DMS153 treated with DMSO at 0.1 percent for 48 hours (cell line): ENCODE measurements at regions not wholly inside any gene's neighbourhood (a gene's known extent, or its start where the extent isn't known, plus 50 kb on each side); places are given as distances from the start of the nearest gene placed in this dataset.
"Not testable (repeated sequence)": the region's sequence is repeated elsewhere in the genome, so short reads cannot be mapped to it uniquely, and the experiment has no call there.

ENCODE experiments used
- DNase-seq: peaks from one replicate; lab custom pipeline; 2025; ENCODE audit not compliant: unreplicated experiment; lab: John Stamatoyannopoulos, UW

DNA sequence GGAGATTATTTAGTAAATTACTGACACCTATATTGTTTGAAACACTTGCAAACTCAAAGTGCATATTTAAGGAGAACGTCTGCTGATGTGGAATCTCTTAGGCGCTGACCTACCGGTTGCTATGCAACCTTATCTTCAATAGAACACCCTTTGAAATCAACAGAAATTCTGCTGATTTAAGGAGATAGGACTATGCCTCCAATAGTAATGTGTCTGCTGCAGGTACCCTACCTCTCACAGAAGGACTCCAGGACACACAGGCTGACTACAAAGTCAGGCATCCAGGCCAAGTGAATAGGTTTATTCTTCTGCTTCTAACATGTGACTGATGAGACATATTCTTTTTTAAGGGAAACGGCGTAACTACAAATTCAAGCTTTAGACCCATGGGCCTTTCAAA is 311.7 kb downstream of the CBLN4 start:
- DNase-seq = no peak

GRCh38 chr20:55685841-55686240 is 319.5 kb downstream of the CBLN4 start:
- DNase-seq = no peak

DNA sequence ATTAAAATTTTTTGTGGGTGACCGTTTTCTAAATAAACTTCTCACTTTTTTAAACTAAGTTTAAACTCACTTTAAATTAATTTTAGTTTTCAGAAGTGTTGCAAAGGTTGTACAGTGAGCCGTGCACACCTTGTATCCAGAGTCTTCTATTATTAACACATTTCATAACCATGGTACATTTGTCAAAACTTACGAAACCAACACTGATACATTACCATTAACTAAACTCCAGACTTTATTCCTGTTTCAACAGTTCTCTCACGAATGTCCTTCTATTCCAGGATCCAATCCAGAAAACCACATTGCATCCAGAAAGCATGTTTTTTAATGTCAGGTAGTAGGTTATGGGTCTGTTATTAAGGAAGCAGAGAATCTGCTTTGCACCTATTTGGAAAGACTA is 319.9 kb downstream of the CBLN4 start:
- DNase-seq = no peak

- no peak for DNase-seq
Observed at GRCh38 chr20:55684578-55684977, 320.7 kb downstream of the CBLN4 start.

GRCh38 chr20:55678970-55679667 is 326.2 kb downstream of the CBLN4 start:
- DNase-seq = no peak

GRCh38 chr20:55678126-55678525 is 327.2 kb downstream of the CBLN4 start:
- DNase-seq = no peak

GRCh38 chr20:55677011-55677410 is 328.3 kb downstream of the CBLN4 start:
- no peak for DNase-seq

DNA sequence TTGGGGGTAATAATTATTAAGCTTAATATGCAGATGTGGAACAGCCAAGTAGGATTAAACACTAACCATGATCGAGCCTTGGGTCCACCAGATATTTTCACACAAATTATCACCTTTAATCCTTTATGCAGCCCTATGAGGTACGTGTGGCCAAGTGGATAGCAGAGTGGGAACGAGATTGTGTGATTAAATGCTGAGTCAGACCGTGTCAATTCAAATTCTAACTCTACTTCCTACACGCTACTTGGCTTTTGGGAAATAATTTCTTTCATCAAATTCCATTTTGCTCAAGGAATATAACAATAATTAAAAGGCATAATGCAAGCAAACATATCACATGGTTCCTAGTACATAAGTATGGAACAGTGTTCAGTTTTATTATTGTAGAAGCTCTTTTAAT is 329.2 kb downstream of the CBLN4 start:
- no peak for DNase-seq

- DNase-seq = no peak
Observed at GRCh38 chr20:55668631-55669030, 336.7 kb downstream of the CBLN4 start.

DNA sequence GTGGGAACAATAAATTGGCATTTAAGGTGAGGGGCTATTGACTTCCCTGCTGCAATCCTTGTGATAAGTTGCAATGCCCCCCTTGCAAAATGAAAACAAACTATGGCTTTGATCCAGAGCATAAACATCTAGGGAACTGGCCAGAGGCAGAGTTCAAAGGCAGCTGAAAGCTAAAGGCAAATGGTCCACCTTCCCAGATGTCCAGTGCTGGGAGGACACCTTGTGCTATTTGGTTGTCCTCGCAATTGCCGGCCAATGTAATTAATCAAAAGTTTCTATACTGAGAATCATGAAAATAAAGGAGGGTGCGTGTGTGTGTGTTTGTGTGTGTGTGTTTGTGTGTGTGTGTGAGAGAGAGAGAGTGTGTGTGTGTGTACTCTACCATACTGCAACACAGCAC is 337.4 kb downstream of the CBLN4 start:
- DNase-seq = no peak

DNA sequence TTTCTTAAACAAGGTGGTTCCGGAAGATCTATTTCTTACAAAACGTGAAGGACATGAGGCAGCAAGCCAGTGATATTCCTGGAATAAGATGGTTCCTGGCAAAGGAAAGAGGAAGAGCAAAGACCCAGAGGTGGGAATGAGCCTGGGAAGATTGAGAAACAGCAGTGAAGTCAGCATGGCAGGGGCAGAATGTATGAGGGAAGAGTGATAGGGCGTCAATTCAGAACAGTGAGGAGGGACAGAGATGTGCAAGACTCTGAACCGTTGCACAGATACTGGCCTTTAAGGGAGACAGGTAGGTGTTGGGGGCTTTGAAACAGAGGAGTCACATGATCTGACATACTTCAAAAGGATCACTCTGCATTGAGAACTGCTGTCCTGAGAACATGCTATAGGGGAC is 338.3 kb downstream of the CBLN4 start:
- no peak for DNase-seq

DNA sequence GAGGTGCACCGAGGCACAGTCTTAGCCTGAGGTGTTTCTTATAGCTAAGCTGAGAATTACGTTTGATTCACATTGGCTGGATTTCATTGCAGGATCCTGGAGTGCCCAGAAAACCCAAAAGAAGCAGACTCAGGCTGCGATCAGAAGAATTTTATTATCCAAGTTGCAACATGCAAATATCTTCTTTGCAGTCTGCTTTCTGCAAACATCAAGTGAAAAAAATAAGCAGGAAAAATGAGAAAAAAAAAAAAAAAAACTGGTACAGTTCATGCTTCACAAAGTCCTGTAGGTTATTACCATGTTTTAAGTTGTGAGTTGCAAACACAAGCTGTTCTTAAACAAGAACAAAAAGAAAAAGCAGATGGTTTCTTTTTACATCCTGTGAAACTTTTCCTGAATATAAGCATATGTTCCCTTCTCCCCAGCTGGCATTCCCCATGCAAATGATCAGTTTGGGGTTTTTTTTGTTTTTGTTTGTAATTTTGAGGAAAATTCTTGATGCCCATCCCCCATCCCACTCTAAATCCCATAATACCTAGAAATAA is 349.0 kb downstream of the CBLN4 start:
- DNase-seq = no peak

- DNase-seq = no peak
Observed at GRCh38 chr20:55650657-55651360, 354.5 kb downstream of the CBLN4 start.

GRCh38 chr20:55649254-55649653 is 356.1 kb downstream of the CBLN4 start:
- DNase-seq = no peak

GRCh38 chr20:55646851-55647250 is 358.5 kb downstream of the CBLN4 start:
- DNase-seq = no peak

- no peak for DNase-seq
Observed at GRCh38 chr20:55641497-55641896, 363.8 kb downstream of the CBLN4 start.

DNA sequence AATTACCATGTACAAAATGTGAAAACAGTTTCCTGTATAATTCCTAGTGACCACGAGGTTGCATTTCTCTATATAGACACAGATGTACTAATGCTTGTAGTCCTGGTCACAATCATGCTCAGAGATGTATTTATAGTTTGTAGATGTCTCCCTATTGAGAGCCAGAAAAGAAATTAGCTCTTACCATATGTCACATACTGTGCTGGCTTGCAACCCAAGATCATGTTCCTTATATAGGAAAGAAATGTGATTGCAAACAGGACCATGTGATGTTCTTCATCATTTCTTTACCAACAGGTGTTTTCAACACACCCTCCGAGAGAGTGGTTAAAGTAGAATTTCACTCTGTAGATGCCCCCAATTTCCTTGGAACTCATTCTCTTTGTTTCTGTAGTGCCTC is 369.4 kb downstream of the CBLN4 start:
- DNase-seq = no peak

- DNase-seq = no peak
Observed at GRCh38 chr20:55632592-55632991, 372.7 kb downstream of the CBLN4 start.

- DNase-seq = not testable (repeated sequence)
Observed at GRCh38 chr20:55629143-55629542, 376.2 kb downstream of the CBLN4 start.

DNA sequence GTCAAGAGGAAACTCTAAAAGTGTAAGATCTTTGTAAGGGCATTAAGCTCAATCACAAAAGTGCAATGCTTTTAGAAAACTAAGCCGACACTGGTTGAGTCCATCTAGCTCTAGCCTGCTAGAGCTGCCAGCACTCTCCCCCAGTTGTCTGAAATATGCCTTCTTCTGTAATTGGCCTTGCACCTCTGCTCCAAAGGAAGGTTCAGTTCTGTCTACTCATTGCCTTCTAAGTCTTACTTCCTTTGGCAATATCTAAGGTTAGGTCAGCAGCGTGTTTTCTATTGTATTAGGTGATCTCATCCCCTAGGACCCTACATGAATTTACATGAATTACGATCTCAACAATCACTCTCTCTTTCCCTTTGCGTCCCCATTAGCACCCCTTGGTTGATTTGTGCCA is 378.6 kb downstream of the CBLN4 start:
- DNase-seq = no peak

GRCh38 chr20:55616367-55616766 is 389.0 kb downstream of the CBLN4 start:
- DNase-seq = no peak

DNA sequence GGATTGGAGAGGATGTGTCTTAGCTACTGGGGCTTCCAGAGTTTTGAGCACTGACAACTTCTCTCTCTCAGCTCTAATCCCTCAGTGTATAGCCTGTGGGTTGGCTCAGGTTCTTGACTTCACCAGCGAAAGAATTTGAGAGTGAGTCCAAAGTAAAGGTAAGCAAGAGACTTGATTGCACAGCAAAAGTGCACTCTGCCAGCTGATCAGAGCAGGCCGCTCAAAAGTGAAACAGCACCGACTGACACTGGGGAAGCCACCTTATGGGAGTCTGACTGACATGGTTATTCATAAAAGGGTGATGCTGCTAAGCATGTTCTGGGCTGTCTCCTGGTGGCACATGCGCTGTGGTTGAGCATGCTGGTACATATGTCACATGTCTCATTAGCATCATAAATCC is 389.5 kb downstream of the CBLN4 start:
- no peak for DNase-seq
